Gastroesophageal sphincter (tissue), 4 donors: ENCODE measurements at regions not wholly inside any gene's neighbourhood (a gene's known extent, or its start where the extent isn't known, plus 50 kb on each side); places are given as distances from the start of the nearest gene placed in this dataset.
"Not testable (repeated sequence)": the region's sequence is repeated elsewhere in the genome, so short reads cannot be mapped to it uniquely, and the experiment has no call there.

Experiments
- ATAC-seq: fragments of 150-250 bp; one replicate; pipeline ENCODE4 v1.9.1; 2016; ENCODE audit warnings: mild to moderate bottlenecking, moderate library complexity
- H3K27ac ChIP-seq, 4 donors: fragments of 200-600 bp; sonication (generic) in 3 of 4; 1 replicate in 3 of 4; 2 replicates in 1 of 4; pipeline ENCODE4 v1.5.1; 2016 to 2019
- H3K27me3 ChIP-seq: fragments of 200-600 bp; sonication (generic); one replicate; pipeline ENCODE4 v1.5.1; 2019
- H3K36me3 ChIP-seq, 2 donors: fragments of 200-600 bp; sonication (generic); one replicate each; pipeline ENCODE4 v1.5.1; 2019; ENCODE audit warnings: control low read depth in 1 of 2
- H3K4me1 ChIP-seq, 3 donors: fragments of 200-600 bp; sonication (generic); 1 replicate in 2 of 3; 2 replicates in 1 of 3; pipeline ENCODE4 v1.5.1; 2016 to 2019; ENCODE audit warnings: control low read depth in 2 of 3
- H3K4me3 ChIP-seq, 2 donors: fragments of 200-600 bp; sonication (generic); one replicate each; pipeline ENCODE4 v1.5.1; 2019; ENCODE audit warnings: mild to moderate bottlenecking in 1 of 2, moderate library complexity in 1 of 2
- H3K9me3 ChIP-seq, 3 donors: fragments of 200-600 bp; sonication (generic); one replicate each; pipeline ENCODE4 v1.5.1; 2017 to 2019; ENCODE audit warnings: control low read depth in 2 of 3
- EP300 ChIP-seq: sonication (generic); formaldehyde crosslinking; IDR thresholded peaks from one replicate; pipeline ENCODE4 v1.6.1; 2017; ENCODE audit warnings: antibody characterized with exemption, mild to moderate bottlenecking
- POLR2A ChIP-seq, 2 donors: fragments of 450-650 bp; IDR thresholded peaks; one replicate each; pipeline ENCODE4 v1.6.1; 2017; ENCODE audit warnings: antibody characterized with exemption in 2 of 2, mild to moderate bottlenecking in 2 of 2, moderate library complexity in 1 of 2
- POLR2AphosphoS5 ChIP-seq: sonication (generic); formaldehyde crosslinking; IDR thresholded peaks from one replicate; pipeline ENCODE4 v1.6.1; 2017; ENCODE audit warnings: antibody characterized with exemption
- WGBS, 2 donors: methylation state at CpG; one replicate each; pipeline ENCODE4 v1.1.5; 2018; ENCODE audit warnings: low coverage in 1 of 2; 5-methylcytosine and 5-hydroxymethylcytosine counted together
- TF ChIP-seq, protein P1 (sequence below), 4 experiments: fragments of 200-600 bp in 2 of 4; fragments of 450-650 bp in 2 of 4; sonication (generic) in 1 of 4; IDR thresholded peaks; one replicate each; pipeline ENCODE4 v1.5.1; 2017 to 2019; ENCODE audit warnings: antibody characterized with exemption in 4 of 4, mild to moderate bottlenecking in 2 of 4, moderate library complexity in 2 of 4

DNA sequence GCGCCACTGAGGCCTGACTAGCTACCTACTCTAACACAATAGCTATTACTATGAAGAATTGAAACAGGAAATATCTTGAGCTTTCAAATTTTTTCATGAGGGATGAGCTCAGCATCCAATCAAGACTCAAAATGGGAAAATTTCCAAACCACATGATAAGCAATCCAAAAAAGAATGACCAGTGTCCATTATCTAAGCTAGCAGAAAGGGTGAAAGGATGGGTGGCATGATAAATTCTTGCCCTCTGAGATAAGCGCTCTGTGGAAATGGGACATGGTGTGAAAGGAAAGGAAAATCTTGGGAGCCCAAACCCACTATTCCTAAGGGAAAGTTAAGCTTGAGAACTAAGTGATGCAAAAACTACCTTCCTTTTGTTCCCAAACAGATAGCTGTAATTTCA lies 170.2 kb upstream of the NREP start:
- TF ChIP-seq EP300 (no peak), POLR2AphosphoS5 (no peak), POLR2A (IDR thresholded peaks at IDR 0.05) (no peak)
- TF ChIP-seq, protein P1, sequence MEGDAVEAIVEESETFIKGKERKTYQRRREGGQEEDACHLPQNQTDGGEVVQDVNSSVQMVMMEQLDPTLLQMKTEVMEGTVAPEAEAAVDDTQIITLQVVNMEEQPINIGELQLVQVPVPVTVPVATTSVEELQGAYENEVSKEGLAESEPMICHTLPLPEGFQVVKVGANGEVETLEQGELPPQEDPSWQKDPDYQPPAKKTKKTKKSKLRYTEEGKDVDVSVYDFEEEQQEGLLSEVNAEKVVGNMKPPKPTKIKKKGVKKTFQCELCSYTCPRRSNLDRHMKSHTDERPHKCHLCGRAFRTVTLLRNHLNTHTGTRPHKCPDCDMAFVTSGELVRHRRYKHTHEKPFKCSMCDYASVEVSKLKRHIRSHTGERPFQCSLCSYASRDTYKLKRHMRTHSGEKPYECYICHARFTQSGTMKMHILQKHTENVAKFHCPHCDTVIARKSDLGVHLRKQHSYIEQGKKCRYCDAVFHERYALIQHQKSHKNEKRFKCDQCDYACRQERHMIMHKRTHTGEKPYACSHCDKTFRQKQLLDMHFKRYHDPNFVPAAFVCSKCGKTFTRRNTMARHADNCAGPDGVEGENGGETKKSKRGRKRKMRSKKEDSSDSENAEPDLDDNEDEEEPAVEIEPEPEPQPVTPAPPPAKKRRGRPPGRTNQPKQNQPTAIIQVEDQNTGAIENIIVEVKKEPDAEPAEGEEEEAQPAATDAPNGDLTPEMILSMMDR (IDR thresholded peaks at IDR 0.05) = no peak

DNA sequence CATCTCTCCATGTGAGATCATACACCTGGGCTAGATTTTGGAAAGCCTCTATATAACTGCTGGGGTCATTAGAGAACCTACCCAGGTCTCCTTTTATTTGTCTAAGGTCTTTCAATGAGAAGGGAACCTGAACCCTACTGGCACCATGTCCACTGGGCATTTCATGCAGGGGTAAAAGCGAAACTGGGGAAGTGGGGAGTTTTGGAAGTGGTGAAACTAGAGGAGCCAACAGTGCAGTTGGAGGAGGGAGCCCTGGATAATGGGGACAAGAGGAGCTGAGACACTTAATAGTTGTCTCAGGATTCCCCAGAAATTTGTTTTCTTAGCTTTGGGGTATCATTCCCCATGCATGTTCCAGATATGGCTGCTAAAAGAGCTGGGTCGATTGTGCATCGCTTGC lies 169.0 kb upstream of the NREP start:
- H3K27ac ChIP-seq = no peak overlapping the region
- TF ChIP-seq POLR2A (IDR thresholded peaks at IDR 0.05) (no peak), EP300 (no peak), POLR2AphosphoS5 (no peak)
- TF ChIP-seq, protein P1 (IDR thresholded peaks at IDR 0.05) = no peak
- H3K4me3 ChIP-seq = no peak overlapping the region
- H3K4me1 ChIP-seq = no peaks in the 10 kb centered on the region
- ATAC-seq = no peak
- no peaks in the 10 kb centered on the region for H3K9me3 ChIP-seq
- no peaks in the 10 kb centered on the region for H3K36me3 ChIP-seq
- 92 to 100% methylated on average over 2 to 3 of the region's 3 CpGs for WGBS, 2 donors
- H3K27me3 ChIP-seq = no peaks in the 10 kb centered on the region

More for the DNA sequence above, 170.2 kb upstream of the NREP start:
- no peak overlapping the region for H3K27ac ChIP-seq
- H3K4me3 ChIP-seq = no peak overlapping the region
- no peaks in the 10 kb centered on the region for H3K27me3 ChIP-seq
- no peaks in the 10 kb centered on the region for H3K36me3 ChIP-seq
- 93 to 100% methylated on average over 1 to 2 of the region's 2 CpGs for WGBS, 2 donors
- no peaks in the 10 kb centered on the region for H3K9me3 ChIP-seq
- no peaks in the 10 kb centered on the region for H3K4me1 ChIP-seq
- ATAC-seq = no peak

DNA sequence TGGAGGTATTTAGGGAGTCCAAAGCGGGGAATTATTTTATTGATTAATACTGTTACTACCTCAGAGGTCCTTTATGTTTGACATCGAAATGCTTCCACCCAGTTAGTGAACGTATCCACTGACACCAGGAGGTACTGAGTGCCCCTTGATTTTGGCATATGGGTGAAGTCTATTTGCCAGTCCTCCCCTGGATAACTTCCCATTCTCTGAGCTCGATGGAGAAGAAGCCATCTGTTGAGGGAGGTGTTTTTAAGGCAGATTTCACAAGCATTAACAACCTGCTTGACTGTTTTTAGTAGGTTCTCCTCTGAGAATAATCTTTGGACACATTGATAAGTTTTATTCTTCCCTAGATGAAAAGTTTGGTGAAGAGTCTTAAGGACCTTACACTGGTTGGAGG lies 165.3 kb upstream of the NREP start:
- no peaks in the 10 kb centered on the region for H3K36me3 ChIP-seq
- TF ChIP-seq POLR2A (IDR thresholded peaks at IDR 0.05) (no peak), POLR2AphosphoS5 (no peak)
- TF ChIP-seq, protein P1 (IDR thresholded peaks at IDR 0.05) = no peak
- H3K4me1 ChIP-seq = no peaks in the 10 kb centered on the region
- no peaks in the 10 kb centered on the region for H3K9me3 ChIP-seq
- no peak overlapping the region for H3K27ac ChIP-seq
- 86 to 100% methylated on average over 2 to 4 of the region's 4 CpGs for WGBS, 2 donors
- no peak overlapping the region for H3K4me3 ChIP-seq
- no peak for ATAC-seq
- no peaks in the 10 kb centered on the region for H3K27me3 ChIP-seq

DNA sequence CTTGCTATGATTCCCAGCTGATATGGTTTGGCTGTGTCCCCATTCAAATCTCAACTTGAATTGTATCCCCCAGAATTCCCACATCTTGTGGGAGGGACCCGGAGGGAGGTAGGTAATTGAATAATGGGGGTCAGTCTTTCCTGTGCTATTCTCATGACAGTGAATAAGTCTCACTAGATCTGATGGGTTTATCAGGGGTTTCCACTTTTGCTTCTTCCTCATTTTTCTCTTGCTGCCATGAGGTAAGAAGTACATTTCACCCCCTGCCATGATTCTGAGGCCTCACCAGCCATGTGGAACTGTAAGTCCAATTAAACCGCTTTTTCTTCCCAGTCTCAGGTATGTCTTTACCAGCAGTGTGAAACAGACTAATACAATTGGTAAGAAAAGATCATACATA lies 164.7 kb upstream of the NREP start:
- not testable (repeated sequence) for ATAC-seq, H3K27ac ChIP-seq, H3K4me1 ChIP-seq, H3K9me3 ChIP-seq, H3K27me3 ChIP-seq, H3K36me3 ChIP-seq, H3K4me3 ChIP-seq
- 100% methylated on average over 2 of the region's 2 CpGs for WGBS, 2 donors

DNA sequence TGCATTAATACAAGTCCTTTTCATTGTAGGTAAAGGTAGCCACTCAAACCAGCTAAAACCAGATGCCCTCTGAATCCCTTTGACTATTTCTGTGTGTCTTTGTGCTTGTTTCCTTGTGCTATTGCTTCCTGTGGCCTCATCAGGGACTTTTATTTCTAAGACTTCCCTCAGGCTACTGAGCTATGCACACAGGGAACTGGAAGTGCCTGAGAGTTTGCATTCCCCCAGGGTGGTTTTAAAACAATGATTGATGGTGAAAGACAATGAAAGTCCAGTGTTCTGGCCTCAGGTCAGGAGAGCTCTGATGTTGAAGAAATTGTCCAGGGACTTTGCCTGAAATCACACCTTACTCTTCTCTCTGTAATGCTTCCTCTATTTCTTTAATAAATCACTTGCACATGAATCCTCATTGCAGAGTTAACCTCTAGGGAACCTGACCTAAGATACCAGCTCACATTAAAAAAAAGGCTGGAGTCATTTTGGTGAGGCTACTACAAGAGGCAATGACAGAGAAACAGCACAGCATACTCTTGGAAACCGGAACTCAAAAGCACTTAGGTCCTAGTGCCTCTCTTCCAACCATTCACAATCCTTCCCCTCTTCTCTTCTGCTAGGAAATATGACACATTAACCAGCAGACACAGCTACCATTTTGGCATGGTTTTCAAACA lies 158.1 kb upstream of the NREP start:
- Histone ChIP-seq H3K4me1 (no peaks in the 10 kb centered on the region), H3K27me3 (no peaks in the 10 kb centered on the region), H3K27ac (no peak overlapping the region), H3K9me3 (no peaks in the 10 kb centered on the region), H3K4me3 (no peak overlapping the region), H3K36me3 (no peaks in the 10 kb centered on the region)
- ATAC-seq = no peak
- WGBS, 2 donors = 57 to 64% methylated on average over 1 of the region's 1 CpG
- no peak for TF ChIP-seq POLR2A (IDR thresholded peaks at IDR 0.05)
- TF ChIP-seq POLR2AphosphoS5 = no peak
- TF ChIP-seq EP300 = no peak
- TF ChIP-seq, protein P1 (IDR thresholded peaks at IDR 0.05) = no peak
